ENCODE measurements at regions not wholly inside any gene's neighbourhood (a gene's known extent, or its start where the extent isn't known, plus 50 kb on each side); places are given as distances from the start of the nearest gene placed in this dataset.

DNA sequence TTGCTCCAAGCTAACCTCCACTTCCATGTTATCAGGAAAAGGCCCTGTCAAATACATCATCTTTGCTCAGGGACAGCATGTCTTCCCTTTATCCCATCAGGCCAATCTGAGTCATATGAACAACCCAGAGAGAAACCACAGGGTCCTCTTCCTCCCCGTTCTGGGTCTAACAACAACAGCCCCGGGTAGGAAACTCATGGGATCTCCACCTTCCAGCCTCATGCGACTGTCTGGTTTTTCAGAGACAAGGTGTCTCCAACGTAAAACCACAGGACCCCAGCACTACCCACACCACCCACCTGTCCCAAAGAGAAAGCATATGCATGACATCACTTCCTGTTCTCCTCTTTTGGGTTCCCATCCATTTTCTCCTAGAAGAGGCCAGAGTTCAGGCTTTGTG lies 217.9 kb downstream of the ENC1 start:
- H3K9ac ChIP-seq (ENCODE audit: low read length): no peak overlapping the region
- BruUV-seq (replicated peaks): no TSS peak
- H3K9me3 ChIP-seq (ENCODE audit: control insufficient read depth in 1 of 2, insufficient read depth in 1 of 2, low read depth in 1 of 2, low read length in 2 of 2): no peaks in the 10 kb centered on the region
- DNase-seq (ENCODE audit: low read depth, low spot score): no peak
- CTCF ChIA-PET: no interaction called here
- no peaks in the 10 kb centered on the region for H4K20me1 ChIP-seq (ENCODE audit: insufficient read depth)
- no peaks in the 10 kb centered on the region for H3K79me2 ChIP-seq (ENCODE audit: insufficient read depth, low read length)
- H3K27me3 ChIP-seq (ENCODE audit: insufficient read depth, low read length): no peaks in the 10 kb centered on the region
- H3K27ac ChIP-seq (ENCODE audit: low read depth, low read length): no peak overlapping the region
- peaks cover 0 to 4% of the 10 kb centered on the region in 2 experiments; a peak in 3 of 4 replicates for H3K4me1 ChIP-seq (ENCODE audit: control insufficient read depth in 1 of 2, insufficient read depth in 2 of 2, low read length in 2 of 2)
- H3K4me3 ChIP-seq (replicated peaks in 1 of 2; ENCODE audit: low read depth in 1 of 2, low read length in 2 of 2): no peak overlapping the region
- no peak overlapping the region for H2AFZ ChIP-seq (ENCODE audit: low read depth, low read length, poor library complexity, severe bottlenecking)
- H3K4me2 ChIP-seq (ENCODE audit: low read length): no peak overlapping the region
- H3K36me3 ChIP-seq (ENCODE audit: control insufficient read depth in 1 of 2, insufficient read depth in 2 of 2, low read length in 2 of 2): no peaks in the 10 kb centered on the region
- no peaks in the 10 kb centered on the region; the same call in 1 of the 2 replicates for H3K9me2 ChIP-seq (ENCODE audit: insufficient read depth)
- intact Hi-C loops (cut with micrococcal nuclease): no loop called here
- no peak for ATAC-seq
- POLR2A ChIA-PET: no interaction called here
- RAD21 ChIA-PET (ENCODE audit: low non-redundant PET in 1 of 2, low total read pairs in 2 of 2, uncharacterized antibody in 2 of 2, unreplicated experiment in 2 of 2): no interaction called here
- TF ChIP-seq TCF7L2 (IDR thresholded peaks at IDR 0.05; ENCODE audit: borderline replicate concordance, extremely low read depth, insufficient read depth, insufficient read length) (no peak), CBX3 (IDR thresholded peaks at IDR 0.05; ENCODE audit: low read depth) (no peak), SP1 (IDR thresholded peaks at IDR 0.05; ENCODE audit: low read depth) (no peak)

DNA sequence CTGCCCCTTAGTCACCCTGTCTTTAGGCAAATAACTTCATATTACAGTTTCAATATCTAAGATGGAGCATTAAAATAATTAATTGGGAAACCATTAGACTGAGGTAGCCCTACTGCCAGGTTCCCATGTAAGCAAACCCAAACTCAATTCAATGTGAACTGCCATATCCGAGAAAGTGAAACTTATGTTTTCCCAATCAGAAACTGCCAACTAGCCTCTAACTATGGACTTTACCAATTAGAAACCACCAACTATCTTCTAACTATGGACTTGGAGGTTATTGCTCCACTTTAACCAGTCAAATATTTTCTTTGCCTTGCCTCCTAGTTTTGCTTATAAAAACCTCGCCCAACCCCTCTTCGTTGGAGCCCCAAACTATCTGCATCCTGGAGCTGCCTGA lies 218.5 kb downstream of the ENC1 start:
- Histone ChIP-seq H3K79me2 (ENCODE audit: insufficient read depth, low read length) (no peaks in the 10 kb centered on the region), H3K27me3 (ENCODE audit: insufficient read depth, low read length) (no peaks in the 10 kb centered on the region), H3K9ac (ENCODE audit: low read length) (no peak overlapping the region), H3K9me2 (ENCODE audit: insufficient read depth) (no peaks in the 10 kb centered on the region; the same call in 1 of the 2 replicates), H3K36me3 (ENCODE audit: control insufficient read depth in 1 of 2, insufficient read depth in 2 of 2, low read length in 2 of 2) (no peaks in the 10 kb centered on the region), H2AFZ (ENCODE audit: low read depth, low read length, poor library complexity, severe bottlenecking) (no peak overlapping the region), H3K27ac (ENCODE audit: low read depth, low read length) (no peak overlapping the region), H3K4me2 (ENCODE audit: low read length) (no peak overlapping the region), H4K20me1 (ENCODE audit: insufficient read depth) (no peaks in the 10 kb centered on the region), H3K9me3 (ENCODE audit: control insufficient read depth in 1 of 2, insufficient read depth in 1 of 2, low read depth in 1 of 2, low read length in 2 of 2) (no peaks in the 10 kb centered on the region), H3K4me1 (ENCODE audit: control insufficient read depth in 1 of 2, insufficient read depth in 2 of 2, low read length in 2 of 2) (peaks cover 0 to 4% of the 10 kb centered on the region in 2 experiments; a peak in 3 of 4 replicates), H3K4me3 (replicated peaks in 1 of 2; ENCODE audit: low read depth in 1 of 2, low read length in 2 of 2) (no peak overlapping the region)
- ChIA-PET POLR2A (no interaction called here), CTCF (no interaction called here), RAD21 (ENCODE audit: low non-redundant PET in 1 of 2, low total read pairs in 2 of 2, uncharacterized antibody in 2 of 2, unreplicated experiment in 2 of 2) (no interaction called here)
- intact Hi-C loops (cut with micrococcal nuclease): no loop called here
- TF ChIP-seq YY1 (IDR thresholded peaks at IDR 0.05; ENCODE audit: extremely low read depth, insufficient replicate concordance, low read depth, low read length): no peak
- TF ChIP-seq SP1 (IDR thresholded peaks at IDR 0.05; ENCODE audit: low read depth): no peak
- TF ChIP-seq ZNF274 (IDR thresholded peaks at IDR 0.05; ENCODE audit: low read depth, low read length): no peak
- TF ChIP-seq JUND (IDR thresholded peaks at IDR 0.05): no peak
- TF ChIP-seq SIN3A (IDR thresholded peaks at IDR 0.05; ENCODE audit: low read depth): no peak
- no peak for TF ChIP-seq EZH2 (IDR thresholded peaks at IDR 0.05)
- TF ChIP-seq TCF7L2 (IDR thresholded peaks at IDR 0.05; ENCODE audit: borderline replicate concordance, extremely low read depth, insufficient read depth, insufficient read length): no peak
- TF ChIP-seq CTCF (IDR thresholded peaks at IDR 0.05 in 2 of 3, conservative IDR thresholded peaks at IDR 0.05 in 1 of 3; ENCODE audit: borderline replicate concordance in 1 of 3, insufficient read depth in 1 of 3, low read depth in 2 of 3, low read length in 2 of 3): no peak
- TF ChIP-seq CBX3 (IDR thresholded peaks at IDR 0.05; ENCODE audit: low read depth): no peak
- TF ChIP-seq CEBPB (IDR thresholded peaks at IDR 0.05; ENCODE audit: low read depth): no peak
- no peak for TF ChIP-seq ZBTB33 (IDR thresholded peaks at IDR 0.05; ENCODE audit: extremely low read depth, insufficient replicate concordance, low read length)
- no peak for TF ChIP-seq POLR2A (IDR thresholded peaks at IDR 0.05; ENCODE audit: borderline replicate concordance, extremely low read depth, insufficient read depth, insufficient read length)
- TF ChIP-seq, protein P1, sequence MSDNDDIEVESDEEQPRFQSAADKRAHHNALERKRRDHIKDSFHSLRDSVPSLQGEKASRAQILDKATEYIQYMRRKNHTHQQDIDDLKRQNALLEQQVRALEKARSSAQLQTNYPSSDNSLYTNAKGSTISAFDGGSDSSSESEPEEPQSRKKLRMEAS (IDR thresholded peaks at IDR 0.05): no peak
- no peak for TF ChIP-seq ELF1 (IDR thresholded peaks at IDR 0.05; ENCODE audit: borderline replicate concordance, low read depth)
- no peak for TF ChIP-seq EZH2phosphoT487 (IDR thresholded peaks at IDR 0.05; ENCODE audit: borderline replicate concordance)
- no TSS peak for BruUV-seq (replicated peaks)
- ATAC-seq (no peak), DNase-seq (ENCODE audit: low read depth, low spot score) (no peak)
